ENCODE measurements at regions not wholly inside any gene's neighbourhood (a gene's known extent, or its start where the extent isn't known, plus 50 kb on each side); places are given as distances from the start of the nearest gene placed in this dataset.
A peak's percentile ranks its signal among the peaks of the same experiment; 100 is the strongest.

DNA sequence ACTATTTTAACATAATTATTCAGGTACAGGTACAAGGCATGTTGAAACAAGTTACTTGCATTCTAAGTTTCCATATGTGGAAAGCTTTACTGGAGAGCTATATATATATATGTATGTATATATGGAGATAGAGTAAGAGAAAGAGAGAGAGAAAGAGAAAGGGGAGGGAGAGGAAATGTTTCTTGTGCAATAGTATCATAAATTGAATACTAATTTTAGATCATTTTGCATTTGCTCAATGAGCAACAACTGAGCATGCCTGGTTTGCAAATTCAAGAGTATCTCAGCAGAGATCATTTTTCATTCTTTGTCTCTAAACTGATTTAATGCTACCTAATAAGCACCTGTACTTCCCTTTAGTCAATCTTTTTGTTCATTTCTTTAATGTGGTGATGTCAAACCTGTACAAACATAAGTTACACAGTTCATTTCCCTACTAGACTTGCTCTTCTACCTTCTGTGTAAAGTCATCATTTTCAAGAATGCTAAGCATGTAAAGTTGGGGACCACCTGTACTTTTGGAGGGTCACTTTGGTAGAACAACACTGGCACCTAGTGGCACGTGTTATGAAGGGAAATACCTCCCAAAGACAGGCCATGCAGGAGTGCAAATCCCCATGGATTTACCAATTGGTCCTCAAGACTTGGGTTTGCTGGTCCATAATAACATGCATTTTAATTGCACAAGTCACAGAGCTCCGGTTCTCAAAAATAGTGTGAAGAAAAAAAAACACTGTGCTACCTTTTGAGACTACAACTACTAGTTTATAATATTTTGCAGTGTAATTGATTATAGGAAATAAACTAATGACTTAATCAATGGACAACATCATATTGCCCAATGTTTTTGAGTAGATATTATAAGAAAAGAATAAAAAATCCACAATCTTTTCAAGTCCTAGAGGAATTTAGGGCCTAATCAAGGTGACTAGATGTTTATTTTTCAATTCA, 431.2 kb upstream of the IGFBP3 start:
- TF ChIP-seq EGR1 (IDR thresholded peaks at IDR 0.05; ENCODE audit: low read depth) (no peak), CTCF (IDR thresholded peaks at IDR 0.05 in 2 of 3, conservative IDR thresholded peaks at IDR 0.05 in 1 of 3; ENCODE audit: borderline replicate concordance in 1 of 3, insufficient read depth in 1 of 3, low read depth in 2 of 3, low read length in 2 of 3) (peak; percentile 56 to 84 (median 76); a peak in 5 of 6 replicates), POLR2A (IDR thresholded peaks at IDR 0.05; ENCODE audit: borderline replicate concordance, extremely low read depth, insufficient read depth, insufficient read length) (no peak), RAD21 (IDR thresholded peaks at IDR 0.05; ENCODE audit: low read depth) (peak; percentile 90), SIN3A (IDR thresholded peaks at IDR 0.05; ENCODE audit: low read depth) (no peak)
